Naive thymus-derived CD8-positive, alpha-beta T cell (primary cell): ENCODE measurements at regions not wholly inside any gene's neighbourhood (a gene's known extent, or its start where the extent isn't known, plus 50 kb on each side); places are given as distances from the start of the nearest gene placed in this dataset.

ENCODE experiments used
- ATAC-seq, 2 donors: fragments of 150-1000 bp; cut with Tn5 transposase in 1 of 2; sonication (Bioruptor Pico), chemical (Tn5 transposase) in 1 of 2; 1 replicate in 1 of 2; 2 replicates in 1 of 2; pipeline ENCODE4 v1.10.0; 2021; ENCODE audit warnings: mild to moderate bottlenecking in 2 of 2, moderate library complexity in 2 of 2
- POLR2A ChIA-PET: fragments of 350-600 bp; sonication (Branson Sonifier 250); formaldehyde crosslinking; loops from one replicate; lab custom pipeline; 2021; ENCODE audit warnings: antibody characterized with exemption; lab: Charles Lee
- DNase-seq, 10 donors: peaks; one replicate each; pipeline versions ENCODE4 v3.0.0 to v3.0.0-alpha.2; 2020 to 2022
- H3K27ac Mint-ChIP-seq, 10 donors: one replicate each; pipeline ENCODE4 v1.8.0; 2020 to 2022; ENCODE audit warnings: mild to moderate bottlenecking in 10 of 10, mixed read lengths in 10 of 10, moderate library complexity in 4 of 10, inconsistent platforms in 1 of 10
- H3K27me3 Mint-ChIP-seq, 5 donors: one replicate each; pipeline ENCODE4 v1.8.0; 2021 to 2022; ENCODE audit warnings: mixed read lengths in 5 of 5
- H3K36me3 Mint-ChIP-seq, 3 donors: one replicate each; pipeline ENCODE4 v1.8.0; 2020 to 2022; ENCODE audit warnings: mixed read lengths in 3 of 3, mild to moderate bottlenecking in 2 of 3, inconsistent platforms in 1 of 3
- H3K4me1 Mint-ChIP-seq, 4 donors: one replicate each; pipeline ENCODE4 v1.8.0; 2021 to 2022; ENCODE audit warnings: mixed read lengths in 4 of 4
- H3K4me3 Mint-ChIP-seq, 10 donors: one replicate each; pipeline ENCODE4 v1.8.0; 2020 to 2022; ENCODE audit warnings: mild to moderate bottlenecking in 10 of 10, mixed read lengths in 10 of 10, moderate library complexity in 6 of 10, inconsistent platforms in 1 of 10
- H3K9me3 Mint-ChIP-seq, 9 donors: one replicate each; pipeline ENCODE4 v1.8.0; 2020 to 2022; ENCODE audit warnings: mixed read lengths in 9 of 9, mild to moderate bottlenecking in 3 of 9, inconsistent platforms in 1 of 9, moderate library complexity in 1 of 9

DNA sequence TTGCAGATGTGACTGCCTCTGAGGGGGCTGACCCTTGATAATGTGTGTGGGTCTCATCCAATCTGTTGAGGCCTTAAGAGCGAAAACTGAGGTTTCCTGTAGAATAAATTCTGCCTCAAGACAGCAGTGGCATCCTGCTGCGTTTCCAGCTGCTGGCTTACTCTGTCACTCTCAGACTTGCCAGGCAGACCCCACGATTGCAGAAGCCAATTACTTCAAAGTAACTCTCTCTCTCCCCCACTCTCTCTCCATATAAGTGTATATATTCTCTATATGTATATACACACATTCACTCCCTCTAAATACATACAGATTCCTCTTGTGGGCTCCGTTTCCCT lies 152.5 kb upstream of the ALKAL2 start:
- Mint-ChIP-seq H3K4me1 (peaks cover 6 to 48% (median 25%) of the 10 kb centered on the region in 4 donors), H3K4me3 (no peak overlapping the region), H3K27ac (peak overlapping the region in 6 of 10 donors; percentile 33 to 76 (median 64)), H3K27me3 (no peaks in the 10 kb centered on the region), H3K9me3 (no peaks in the 10 kb centered on the region), H3K36me3 (no peaks in the 10 kb centered on the region)
- ATAC-seq = no peak
- POLR2A ChIA-PET = no interaction called here
- DNase-seq = no peak

DNA sequence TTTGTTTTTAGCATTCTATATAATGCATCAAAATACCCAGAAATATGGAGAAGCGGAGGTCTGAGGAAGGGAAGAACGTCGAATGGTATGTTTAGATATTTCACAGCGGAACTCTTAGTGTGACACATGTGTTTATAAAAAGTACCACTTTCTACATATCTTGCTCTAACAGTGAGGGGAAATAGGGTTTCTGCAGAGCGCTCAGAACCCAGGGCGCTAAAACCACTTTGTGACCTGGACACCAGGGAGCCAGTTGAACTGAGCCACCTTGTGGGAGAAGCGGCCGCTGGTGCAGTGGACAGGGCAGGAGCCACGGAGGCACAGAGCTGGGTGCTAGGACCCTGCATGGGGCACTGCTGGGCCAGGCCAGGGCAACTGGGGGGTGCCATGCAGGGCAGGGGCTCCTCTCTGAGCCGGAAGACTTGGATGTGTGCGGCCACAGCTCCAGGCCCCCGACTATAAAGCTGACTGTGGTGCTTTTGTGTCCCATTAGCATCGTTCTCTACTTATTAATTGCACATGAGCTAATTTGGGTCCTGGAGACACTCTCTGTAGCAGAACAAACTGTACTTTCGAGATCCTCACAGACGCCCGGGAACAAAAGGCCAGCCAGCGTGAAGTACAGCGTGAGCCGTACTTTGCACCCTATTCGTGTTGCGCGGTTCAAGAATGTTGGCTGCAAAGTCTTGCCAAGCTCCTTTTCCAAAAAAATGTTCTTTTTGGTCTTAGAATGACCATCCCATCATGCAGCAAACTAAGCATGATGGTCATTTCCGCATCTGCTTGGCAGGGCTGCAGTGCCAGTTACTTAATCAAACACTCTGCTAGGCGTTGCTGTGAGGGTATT lies 151.9 kb upstream of the ALKAL2 start:
- POLR2A ChIA-PET = no interaction called here
- Mint-ChIP-seq H3K27ac (peak overlapping the region in 8 of 10 donors; percentile 21 to 99 (median 88)), H3K4me3 (peak overlapping the region in 1 of 10 donors; percentile 44), H3K27me3 (no peaks in the 10 kb centered on the region), H3K4me1 (peaks cover 8 to 47% (median 25%) of the 10 kb centered on the region in 4 donors), H3K36me3 (no peaks in the 10 kb centered on the region), H3K9me3 (no peaks in the 10 kb centered on the region)
- ATAC-seq (no peak), DNase-seq (no peak)

DNA sequence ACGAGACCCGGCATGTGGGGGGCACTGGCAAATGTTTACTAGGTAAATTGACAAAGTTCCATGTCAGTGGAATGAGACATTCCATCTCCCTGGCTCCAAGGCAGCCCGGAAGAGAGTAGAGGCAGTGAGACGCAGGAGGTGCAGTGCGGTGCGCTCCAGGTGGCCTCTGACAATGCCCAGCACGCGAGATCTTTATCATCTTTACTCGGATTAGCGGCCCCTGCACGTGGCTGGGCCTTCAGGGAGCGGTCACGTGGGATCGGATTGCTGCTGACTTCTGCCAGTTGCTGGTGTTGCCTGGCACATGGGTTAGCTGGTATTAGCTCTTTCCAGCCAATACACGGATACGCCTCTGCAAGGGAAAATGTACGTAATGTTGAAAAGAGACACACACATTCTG lies 151.2 kb upstream of the ALKAL2 start:
- Mint-ChIP-seq H3K27ac (peak overlapping the region; percentile 21 to 99 (median 86)), H3K9me3 (no peaks in the 10 kb centered on the region)

DNA sequence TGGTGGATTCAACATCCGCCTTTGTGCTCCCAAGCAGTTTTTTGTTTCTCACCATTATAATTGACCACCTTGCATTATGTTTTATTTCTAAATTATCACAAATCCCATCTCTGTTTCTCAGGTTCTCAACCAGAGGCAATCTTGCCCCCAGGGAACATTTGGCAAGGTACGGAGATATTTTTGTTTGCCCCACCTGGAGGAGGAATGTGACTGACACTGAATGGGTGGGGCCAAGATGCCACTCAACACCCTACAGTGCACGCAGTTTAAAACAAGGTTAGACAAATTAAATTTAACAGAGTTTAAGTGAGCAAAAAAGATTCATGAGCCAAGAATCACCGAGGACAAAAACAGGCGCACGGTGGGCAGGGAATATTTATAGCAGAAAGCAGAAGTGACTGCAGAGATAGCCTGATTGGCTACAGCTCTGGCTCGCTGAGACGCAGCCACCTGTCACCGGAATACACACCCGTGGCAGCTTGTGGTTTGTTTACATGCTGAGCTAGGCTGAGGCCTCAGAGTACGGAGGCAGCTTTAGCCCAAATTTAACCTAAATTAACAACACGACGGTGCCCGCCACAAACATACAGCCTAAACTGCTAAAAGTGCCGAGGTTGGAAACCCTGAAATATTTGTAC lies 150.0 kb upstream of the ALKAL2 start:
- no peaks in the 10 kb centered on the region for H3K9me3 Mint-ChIP-seq
- peaks cover 8 to 47% (median 33%) of the 10 kb centered on the region in 4 donors for H3K4me1 Mint-ChIP-seq
- H3K27me3 Mint-ChIP-seq = no peaks in the 10 kb centered on the region
- H3K27ac Mint-ChIP-seq = peak overlapping the region; percentile 86 to 99 (median 95)
- POLR2A ChIA-PET = interaction anchor here (0.9 to 2.0 kb wide), 5 partner anchors 8 to 44 kb away, joined by 3 to 5 read pairs (median 3); no protein-coding TSS in a partner anchor
- ATAC-seq (peak; percentile 100), DNase-seq (peak; percentile 44 to 89 (median 80))
- H3K4me3 Mint-ChIP-seq = peak overlapping the region; percentile 74 to 90 (median 83)
- H3K36me3 Mint-ChIP-seq = no peaks in the 10 kb centered on the region

More for the DNA sequence above, 151.2 kb upstream of the ALKAL2 start:
- Mint-ChIP-seq H3K4me3 (peak overlapping the region in 2 of 10 donors; percentile 20 to 44), H3K36me3 (no peaks in the 10 kb centered on the region), H3K27me3 (no peaks in the 10 kb centered on the region), H3K4me1 (peaks cover 10 to 52% (median 32%) of the 10 kb centered on the region in 4 donors)
- POLR2A ChIA-PET = interaction anchor here (1.2 to 1.4 kb wide), 2 partner anchors 16 to 26 kb away, joined by 3 read pairs; no protein-coding TSS in a partner anchor
- no peak for ATAC-seq
- DNase-seq = no peak

DNA sequence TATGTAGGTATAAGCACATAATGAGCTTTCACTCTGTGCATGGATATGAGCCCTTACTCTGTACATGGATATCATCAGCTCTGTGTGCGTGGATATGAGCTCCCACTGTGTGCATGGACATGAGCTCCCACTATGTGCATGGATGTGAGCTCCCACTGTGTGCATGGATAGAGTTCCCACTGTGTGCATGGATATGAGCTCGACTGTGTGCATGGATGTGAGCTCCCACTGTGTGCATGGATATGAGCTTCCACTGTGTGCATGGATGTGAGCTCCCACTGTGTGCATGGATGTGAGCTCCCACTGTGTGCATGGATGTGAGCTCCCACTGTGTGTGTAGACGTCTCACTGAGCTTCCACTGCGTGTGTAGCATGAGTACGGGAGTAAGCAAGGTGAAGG lies 149.3 kb upstream of the ALKAL2 start:
- POLR2A ChIA-PET = interaction anchor here (1.0 to 2.0 kb wide), 4 partner anchors 15 to 43 kb away, joined by 3 to 5 read pairs (median 3); no protein-coding TSS in a partner anchor
- no peaks in the 10 kb centered on the region for H3K36me3 Mint-ChIP-seq
- DNase-seq (no peak), ATAC-seq (no peak)
- peak overlapping the region; percentile 74 to 90 (median 83) for H3K4me3 Mint-ChIP-seq
- H3K4me1 Mint-ChIP-seq = peaks cover 8 to 49% (median 33%) of the 10 kb centered on the region in 4 donors
- H3K27me3 Mint-ChIP-seq = no peaks in the 10 kb centered on the region
- H3K9me3 Mint-ChIP-seq = no peaks in the 10 kb centered on the region
- peak overlapping the region; percentile 86 to 99 (median 95) for H3K27ac Mint-ChIP-seq

DNA sequence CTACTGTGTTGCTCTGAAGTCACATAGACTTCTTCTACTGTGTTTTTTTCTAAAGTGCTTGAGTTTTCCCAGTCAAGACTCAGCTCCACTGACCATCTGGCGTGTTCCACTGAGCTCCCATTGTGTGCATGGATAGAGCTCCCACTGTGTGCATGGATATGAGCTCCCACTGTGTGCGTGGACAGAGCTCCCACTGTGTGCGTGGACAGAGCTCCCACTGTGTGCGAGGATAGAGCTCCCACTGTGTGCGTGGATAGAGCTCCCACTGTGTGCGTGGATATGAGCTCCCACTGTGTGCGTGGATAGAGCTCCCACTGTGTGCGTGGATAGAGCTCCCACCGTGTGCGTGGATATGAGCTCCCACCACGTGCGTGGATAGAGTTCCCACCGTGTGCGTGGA lies 148.3 kb upstream of the ALKAL2 start:
- ATAC-seq (no peak), DNase-seq (no peak)
- H3K9me3 Mint-ChIP-seq = no peaks in the 10 kb centered on the region
- POLR2A ChIA-PET = interaction anchor here (1.2 kb wide), 1 partner anchor 14 kb away, joined by 3 read pairs; no protein-coding TSS in a partner anchor
- peaks cover 8 to 52% (median 33%) of the 10 kb centered on the region in 4 donors for H3K4me1 Mint-ChIP-seq
- H3K27me3 Mint-ChIP-seq = no peaks in the 10 kb centered on the region
- peak overlapping the region in 1 of 10 donors; percentile 19 for H3K27ac Mint-ChIP-seq
- no peaks in the 10 kb centered on the region for H3K36me3 Mint-ChIP-seq
- H3K4me3 Mint-ChIP-seq = no peak overlapping the region

DNA sequence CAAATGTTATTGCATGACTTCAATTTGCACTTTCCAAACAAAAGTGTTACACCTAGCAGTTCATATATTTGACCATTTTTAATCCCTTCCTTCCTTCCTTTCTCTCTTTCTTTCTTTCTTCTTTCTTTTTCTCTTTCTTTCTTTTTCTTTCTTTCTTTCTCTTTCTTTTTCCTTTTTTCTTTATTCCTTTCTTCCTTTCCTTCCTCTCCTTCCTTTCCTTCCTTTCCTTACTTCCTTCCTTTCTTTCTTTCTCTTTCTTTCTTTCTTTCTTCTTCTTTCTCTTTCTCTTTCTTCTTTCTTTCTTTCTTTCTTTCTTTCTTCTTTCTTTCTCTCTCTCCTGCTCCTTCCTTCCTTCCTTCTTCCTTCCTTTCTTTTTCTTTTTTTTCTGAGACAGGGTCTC lies 146.7 kb upstream of the ALKAL2 start:
- H3K9me3 Mint-ChIP-seq = no peaks in the 10 kb centered on the region
- DNase-seq = no peak
- H3K27me3 Mint-ChIP-seq = no peaks in the 10 kb centered on the region
- peaks cover 14 to 57% (median 49%) of the 10 kb centered on the region in 4 donors for H3K4me1 Mint-ChIP-seq
- ATAC-seq = no peak
- peak overlapping the region in 7 of 10 donors; percentile 43 to 89 (median 55) for H3K27ac Mint-ChIP-seq
- peak overlapping the region in 1 of 10 donors; percentile 60 for H3K4me3 Mint-ChIP-seq
- H3K36me3 Mint-ChIP-seq = no peaks in the 10 kb centered on the region
- POLR2A ChIA-PET = no interaction called here

DNA sequence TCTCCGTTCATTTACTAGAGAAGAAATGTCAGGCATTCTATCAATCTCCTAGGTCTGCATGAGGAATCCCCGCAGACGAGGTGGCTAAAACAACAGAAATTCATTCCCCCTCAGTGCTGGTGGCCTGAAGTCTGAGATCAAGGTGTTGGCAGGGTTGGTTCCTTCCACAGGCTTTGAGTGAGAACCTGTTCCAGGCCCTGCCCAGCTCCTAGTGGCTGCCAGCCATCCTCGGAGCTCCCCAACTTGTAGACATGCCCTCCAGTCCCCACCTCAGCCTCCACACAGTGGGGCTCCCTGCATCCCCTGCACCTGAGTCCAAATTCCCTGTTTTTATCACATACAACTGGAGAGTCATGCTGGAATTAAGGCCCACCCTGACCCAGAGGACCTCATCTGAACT lies 145.3 kb upstream of the ALKAL2 start:
- ATAC-seq (no peak), DNase-seq (no peak)
- H3K9me3 Mint-ChIP-seq = no peaks in the 10 kb centered on the region
- H3K4me1 Mint-ChIP-seq = peaks cover 19 to 56% (median 49%) of the 10 kb centered on the region in 4 donors
- peak overlapping the region in 4 of 10 donors; percentile 17 to 58 (median 46) for H3K27ac Mint-ChIP-seq
- H3K4me3 Mint-ChIP-seq = no peak overlapping the region
- no peaks in the 10 kb centered on the region for H3K27me3 Mint-ChIP-seq
- POLR2A ChIA-PET = interaction anchor here (0.7 kb wide), 1 partner anchor 12 kb away, joined by 3 read pairs; no protein-coding TSS in a partner anchor
- no peaks in the 10 kb centered on the region for H3K36me3 Mint-ChIP-seq

DNA sequence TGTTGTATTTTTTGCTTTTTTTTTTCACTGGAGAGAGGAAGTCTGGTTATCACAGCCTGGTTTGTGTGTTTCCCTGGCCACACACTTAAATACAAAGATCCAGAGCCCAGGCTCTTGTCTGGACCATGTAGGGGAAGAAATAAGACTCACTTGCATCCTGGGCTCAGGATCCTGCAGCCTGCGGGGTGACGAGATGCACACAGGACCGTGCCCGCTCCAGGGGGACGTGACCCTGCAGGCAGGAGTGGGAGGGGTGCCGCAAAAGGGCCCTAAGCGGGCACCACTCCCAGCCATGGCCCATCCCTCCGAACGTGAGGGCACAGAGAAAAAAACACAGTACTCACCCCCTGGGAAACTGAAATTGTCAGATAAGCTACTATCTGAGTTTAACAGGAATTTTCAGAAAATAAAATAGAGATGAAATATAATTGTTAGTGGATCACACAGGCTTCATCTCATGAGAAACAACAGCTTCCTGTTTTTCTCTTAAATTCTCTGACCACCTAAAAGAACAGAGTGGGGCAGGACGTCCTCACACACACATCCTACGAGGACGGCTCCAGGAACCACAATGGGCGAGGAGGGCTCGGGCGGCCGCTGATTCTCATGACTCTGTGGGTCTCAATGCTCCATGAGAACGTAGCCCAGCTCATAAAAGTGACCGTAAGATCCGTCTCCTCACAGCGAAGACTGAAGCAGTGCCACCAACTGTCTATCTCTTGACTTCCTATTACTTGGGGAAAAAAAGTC lies 142.6 kb upstream of the ALKAL2 start:
- POLR2A ChIA-PET = interaction anchor here (0.7 to 1.8 kb wide), 12 partner anchors 7 to 167 kb away, joined by 3 to 12 read pairs (median 4); partner anchors contain the start of gene SH3YL1

DNA sequence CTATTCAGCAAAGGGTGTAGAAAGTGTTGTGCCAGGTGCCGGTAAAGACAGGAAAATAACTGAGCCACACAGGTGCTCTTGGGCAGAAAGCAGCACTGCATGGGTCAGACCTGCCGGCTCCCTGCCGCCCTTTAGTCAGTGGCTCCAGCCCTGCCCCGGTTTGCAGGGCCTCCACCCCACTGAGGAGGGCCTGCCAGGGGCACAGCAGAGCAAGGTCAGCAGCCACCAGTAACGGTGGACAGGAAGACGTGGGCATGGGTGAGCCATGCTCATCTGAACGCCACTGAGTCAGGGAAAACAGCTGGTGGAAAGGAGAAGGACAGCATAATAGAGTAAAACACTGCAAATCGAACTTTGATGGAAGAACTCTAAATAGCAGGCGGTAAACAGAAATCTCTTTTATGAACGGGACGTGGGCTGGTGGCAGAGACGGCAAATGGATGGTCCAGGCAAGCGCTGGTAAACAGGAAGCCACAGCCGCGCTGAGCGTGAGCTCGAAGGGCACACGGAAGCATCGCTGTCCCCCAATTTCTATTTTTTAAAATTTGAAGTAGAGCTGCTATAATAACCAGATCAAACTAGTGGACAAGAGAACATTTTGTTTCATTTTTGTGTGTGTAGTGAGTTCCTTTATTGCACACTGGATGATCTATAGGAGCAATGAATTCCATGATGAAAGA lies 141.8 kb upstream of the ALKAL2 start:
- Mint-ChIP-seq H3K27ac (peak overlapping the region; percentile 83 to 99 (median 94)), H3K4me3 (peak overlapping the region; percentile 73 to 90 (median 82)), H3K4me1 (peaks cover 16 to 40% (median 32%) of the 10 kb centered on the region in 4 donors), H3K27me3 (peaks cover 0 to 1% (median 0%) of the 10 kb centered on the region in 5 donors), H3K9me3 (no peaks in the 10 kb centered on the region), H3K36me3 (no peaks in the 10 kb centered on the region)
- ATAC-seq (peak; percentile 79 to 84), DNase-seq (peak in 4 of 10 donors; percentile 12 to 43 (median 32))
- POLR2A ChIA-PET = interaction anchor here (0.8 to 1.8 kb wide), 10 partner anchors 8 to 166 kb away, joined by 3 to 12 read pairs (median 4); partner anchors contain the start of gene SH3YL1

More for the DNA sequence above, 142.6 kb upstream of the ALKAL2 start:
- peak; percentile 56 to 68 for ATAC-seq
- H3K36me3 Mint-ChIP-seq = no peaks in the 10 kb centered on the region
- H3K9me3 Mint-ChIP-seq = no peaks in the 10 kb centered on the region
- peak overlapping the region; percentile 83 to 99 (median 94) for H3K27ac Mint-ChIP-seq
- H3K4me1 Mint-ChIP-seq = peaks cover 18 to 44% (median 36%) of the 10 kb centered on the region in 4 donors
- DNase-seq = peak in 2 of 10 donors; percentile 16 to 32
- no peaks in the 10 kb centered on the region for H3K27me3 Mint-ChIP-seq
- H3K4me3 Mint-ChIP-seq = peak overlapping the region; percentile 73 to 90 (median 82)

DNA sequence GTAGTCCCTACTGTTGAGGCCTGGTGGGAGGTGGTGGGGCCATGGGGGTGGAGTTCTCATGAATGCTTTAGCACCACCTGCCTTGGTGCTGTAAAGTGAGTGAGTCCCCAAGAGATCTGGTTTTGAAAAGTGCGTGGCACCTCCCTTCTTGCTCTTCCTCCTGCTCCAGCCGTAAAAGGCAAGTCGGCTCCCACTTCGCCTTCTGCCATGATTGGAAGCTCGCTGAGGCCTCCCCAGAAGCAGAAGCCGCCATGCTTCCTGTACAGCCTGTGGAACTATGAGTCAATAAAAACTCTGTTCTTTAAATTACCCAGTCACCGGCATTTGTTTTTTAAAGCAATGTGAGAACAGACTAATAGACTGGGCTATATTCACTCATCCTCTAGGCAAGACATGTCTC lies 141.3 kb upstream of the ALKAL2 start:
- POLR2A ChIA-PET = interaction anchor here (1.1 to 1.2 kb wide), 2 partner anchors 15 to 23 kb away, joined by 3 read pairs; no protein-coding TSS in a partner anchor
- Mint-ChIP-seq H3K27ac (peak overlapping the region; percentile 83 to 99 (median 94)), H3K27me3 (peaks cover 0 to 1% (median 0%) of the 10 kb centered on the region in 5 donors), H3K4me1 (peaks cover 15 to 35% (median 27%) of the 10 kb centered on the region in 4 donors), H3K36me3 (no peaks in the 10 kb centered on the region), H3K4me3 (peak overlapping the region; percentile 73 to 90 (median 82)), H3K9me3 (no peaks in the 10 kb centered on the region)
- no peak for DNase-seq
- ATAC-seq = peak in 1 of 2 donors; percentile 13
